Neural progenitor cell (in vitro differentiated cells): ENCODE measurements at regions not wholly inside any gene's neighbourhood (a gene's known extent, or its start where the extent isn't known, plus 50 kb on each side); places are given as distances from the start of the nearest gene placed in this dataset.
A peak's percentile ranks its signal among the peaks of the same experiment; 100 is the strongest.

Experiments
- DNase-seq: peaks from one replicate; pipeline ENCODE4 v3.0.0-alpha.2; 2016; ENCODE audit warnings: low spot score
- H2AFZ ChIP-seq: fragments of 200-600 bp; sonication (generic); replicated peaks from 2 replicates; pipeline ENCODE4 v1.6.1; 2016; ENCODE audit warnings: antibody characterized with exemption
- H3F3A ChIP-seq: fragments of 200-600 bp; sonication (generic); 2 replicates; pipeline ENCODE4 v1.6.1; 2016; ENCODE audit warnings: antibody characterized with exemption, low read depth
- H3K27ac ChIP-seq: fragments of 200-600 bp; sonication (generic); 2 replicates; pipeline ENCODE4 v1.5.1; 2016; ENCODE audit warnings: mild to moderate bottlenecking
- H3K27me3 ChIP-seq: fragments of 200-600 bp; sonication (generic); 2 replicates; pipeline ENCODE4 v1.6.1; 2016; ENCODE audit warnings: mild to moderate bottlenecking, moderate library complexity
- H3K36me3 ChIP-seq: fragments of 200-600 bp; sonication (generic); 2 replicates; pipeline ENCODE4 v1.5.1; 2016
- H3K4me1 ChIP-seq: fragments of 200-600 bp; sonication (generic); 2 replicates; pipeline ENCODE4 v1.6.1; 2016; ENCODE audit warnings: mixed run types
- H3K4me2 ChIP-seq: fragments of 200-600 bp; sonication (generic); 2 replicates; pipeline ENCODE4 v1.6.1; 2016
- H3K4me3 ChIP-seq: fragments of 200-600 bp; sonication (generic); 2 replicates; pipeline ENCODE4 v1.5.1; 2016
- H3K79me2 ChIP-seq: fragments of 200-600 bp; sonication (generic); 2 replicates; pipeline ENCODE4 v1.6.1; 2016; ENCODE audit warnings: low read depth
- H3K9ac ChIP-seq: fragments of 200-600 bp; sonication (generic); 2 replicates; pipeline ENCODE4 v1.6.1; 2016
- H3K9me3 ChIP-seq: fragments of 200-600 bp; sonication (generic); 2 replicates; pipeline ENCODE4 v1.5.1; 2016; ENCODE audit warnings: low read depth
- H4K20me1 ChIP-seq: fragments of 200-600 bp; sonication (generic); 2 replicates; pipeline ENCODE4 v1.6.1; 2016; ENCODE audit warnings: low read depth
- H3K27ac Mint-ChIP-seq: 3 replicates; pipeline ENCODE4 v1.8.0; 2021; ENCODE audit warnings: mixed read lengths
- H3K27me3 Mint-ChIP-seq: 2 replicates; pipeline ENCODE4 v1.8.0; 2022; ENCODE audit warnings: low read depth, mild to moderate bottlenecking, inconsistent platforms, moderate library complexity, mixed read lengths; ENCODE audit not compliant: insufficient read depth
- H3K36me3 Mint-ChIP-seq: 3 replicates; pipeline ENCODE4 v1.8.0; 2021; ENCODE audit warnings: mixed read lengths
- H3K4me1 Mint-ChIP-seq: 3 replicates; pipeline ENCODE4 v1.8.0; 2021; ENCODE audit warnings: mixed read lengths
- H3K4me3 Mint-ChIP-seq: 3 replicates; pipeline ENCODE4 v1.8.0; 2021; ENCODE audit warnings: mild to moderate bottlenecking, moderate library complexity, mixed read lengths
- H3K9me3 Mint-ChIP-seq: 3 replicates; pipeline ENCODE4 v1.8.0; 2020; ENCODE audit warnings: mixed read lengths
- CTCF ChIP-seq: fragments of 200-600 bp; sonication (generic); IDR thresholded peaks from 2 replicates; pipeline ENCODE4 v1.5.1; 2017; ENCODE audit warnings: antibody characterized with exemption, mild to moderate bottlenecking
- EZH2 ChIP-seq: fragments of 200-600 bp; sonication (generic); IDR thresholded peaks from 2 replicates; pipeline ENCODE4 v1.6.1; 2017; ENCODE audit warnings: antibody characterized with exemption, mild to moderate bottlenecking, moderate library complexity
- EZH2phosphoT487 ChIP-seq: fragments of 200-600 bp; sonication (generic); IDR thresholded peaks from 2 replicates; pipeline ENCODE4 v1.6.1; 2017; ENCODE audit warnings: antibody characterized with exemption

- Mint-ChIP-seq H3K4me3 (no peak overlapping the region), H3K9me3 (no peaks in the 10 kb centered on the region), H3K27ac (peak overlapping the region; percentile 79), H3K4me1 (no peaks in the 10 kb centered on the region), H3K36me3 (no peaks in the 10 kb centered on the region), H3K27me3 (no peaks in the 10 kb centered on the region)
- Histone ChIP-seq H3F3A (no peaks in the 10 kb centered on the region), H3K9ac (no peak overlapping the region), H3K79me2 (no peaks in the 10 kb centered on the region), H3K27ac (no peak overlapping the region), H2AFZ (no peak overlapping the region), H3K36me3 (no peaks in the 10 kb centered on the region), H3K4me1 (peaks cover 8% of the 10 kb centered on the region), H4K20me1 (no peaks in the 10 kb centered on the region), H3K9me3 (no peaks in the 10 kb centered on the region), H3K27me3 (no peaks in the 10 kb centered on the region), H3K4me3 (no peak overlapping the region), H3K4me2 (no peak overlapping the region)
- no peak for TF ChIP-seq CTCF
- no peak for TF ChIP-seq EZH2
- TF ChIP-seq EZH2phosphoT487 = no peak
- DNase-seq = no peak
Measured at GRCh38 chr2:175567435-175568061, 386.0 kb upstream of the ATP5MC3 start.

GRCh38 chr2:175560521-175561169 lies 379.1 kb upstream of the ATP5MC3 start:
- Mint-ChIP-seq H3K36me3 (no peaks in the 10 kb centered on the region), H3K4me1 (peaks cover 6% of the 10 kb centered on the region), H3K27ac (peak overlapping the region; percentile 90), H3K27me3 (peaks cover 6% of the 10 kb centered on the region), H3K9me3 (no peaks in the 10 kb centered on the region), H3K4me3 (no peak overlapping the region)
- Histone ChIP-seq H3K4me2 (peak overlapping the region; percentile 42), H3K27me3 (no peaks in the 10 kb centered on the region), H3K79me2 (no peaks in the 10 kb centered on the region), H3K27ac (no peak overlapping the region), H3K36me3 (no peaks in the 10 kb centered on the region), H3K9me3 (no peaks in the 10 kb centered on the region), H3K4me3 (no peak overlapping the region), H4K20me1 (no peaks in the 10 kb centered on the region), H3K9ac (no peak overlapping the region), H3F3A (peaks cover 8% of the 10 kb centered on the region), H3K4me1 (peaks cover 21% of the 10 kb centered on the region), H2AFZ (no peak overlapping the region)
- DNase-seq = peak; percentile 32
- TF ChIP-seq EZH2phosphoT487 = no peak
- TF ChIP-seq CTCF = no peak
- no peak for TF ChIP-seq EZH2

- Histone ChIP-seq H3K9ac (no peak overlapping the region), H2AFZ (no peak overlapping the region), H3F3A (peaks cover 8% of the 10 kb centered on the region), H3K4me2 (no peak overlapping the region), H4K20me1 (no peaks in the 10 kb centered on the region), H3K4me3 (no peak overlapping the region), H3K27me3 (no peaks in the 10 kb centered on the region), H3K36me3 (no peaks in the 10 kb centered on the region), H3K27ac (no peak overlapping the region), H3K79me2 (no peaks in the 10 kb centered on the region), H3K9me3 (no peaks in the 10 kb centered on the region), H3K4me1 (peaks cover 21% of the 10 kb centered on the region)
- no peak overlapping the region for H3K27ac Mint-ChIP-seq
- H3K9me3 Mint-ChIP-seq = no peaks in the 10 kb centered on the region
- H3K27me3 Mint-ChIP-seq = peaks cover 6% of the 10 kb centered on the region
- H3K36me3 Mint-ChIP-seq = no peaks in the 10 kb centered on the region
- H3K4me3 Mint-ChIP-seq = no peak overlapping the region
- no peak for TF ChIP-seq EZH2
- TF ChIP-seq CTCF = no peak
- TF ChIP-seq EZH2phosphoT487 = no peak
- no peak for DNase-seq
- H3K4me1 Mint-ChIP-seq = peaks cover 6% of the 10 kb centered on the region
Measured at GRCh38 chr2:175559613-175560012, 378.1 kb upstream of the ATP5MC3 start.
